ENCODE measurements at regions not wholly inside any gene's neighbourhood (a gene's known extent, or its start where the extent isn't known, plus 50 kb on each side); places are given as distances from the start of the nearest gene placed in this dataset.
A peak's percentile ranks its signal among the peaks of the same experiment; 100 is the strongest.

- no peak for DNase-seq
Observed at GRCh38 chr3:182703233-182703632, 90.1 kb upstream of the ATP11B start.

- no peak for DNase-seq
Observed at GRCh38 chr3:182704926-182705325, 88.4 kb upstream of the ATP11B start.

- DNase-seq = no peak
Observed at GRCh38 chr3:182708810-182709209, 84.5 kb upstream of the ATP11B start.

- no peak for DNase-seq
Observed at GRCh38 chr3:182709306-182709705, 84.0 kb upstream of the ATP11B start.

- DNase-seq = peak; percentile 47
Observed at GRCh38 chr3:182710557-182711157, 82.6 kb upstream of the ATP11B start.

GRCh38 chr3:182711261-182711683, 82.0 kb upstream of the ATP11B start:
- DNase-seq = no peak

GRCh38 chr3:182711853-182712252, 81.5 kb upstream of the ATP11B start:
- no peak for DNase-seq

GRCh38 chr3:182713111-182713510, 80.2 kb upstream of the ATP11B start:
- no peak for DNase-seq

GRCh38 chr3:182713743-182714517, 79.4 kb upstream of the ATP11B start:
- DNase-seq = peak; percentile 85

- DNase-seq = no peak
Observed at GRCh38 chr3:182715006-182715405, 78.3 kb upstream of the ATP11B start.

- DNase-seq = no peak
Observed at GRCh38 chr3:182716114-182716688, 77.1 kb upstream of the ATP11B start.

- no peak for DNase-seq
Observed at GRCh38 chr3:182717216-182717615, 76.1 kb upstream of the ATP11B start.

GRCh38 chr3:182722907-182723306, 70.4 kb upstream of the ATP11B start:
- no peak for DNase-seq

- DNase-seq = no peak
Observed at GRCh38 chr3:182723596-182723995, 69.7 kb upstream of the ATP11B start.

GRCh38 chr3:182725372-182726251, 67.7 kb upstream of the ATP11B start:
- no peak for DNase-seq

GRCh38 chr3:182726258-182727142, 66.8 kb upstream of the ATP11B start:
- DNase-seq = no peak

- no peak for DNase-seq
Observed at GRCh38 chr3:182728238-182728637, 65.1 kb upstream of the ATP11B start.

- no peak for DNase-seq
Observed at GRCh38 chr3:182729903-182730674, 63.2 kb upstream of the ATP11B start.

GRCh38 chr3:182730675-182731042, 62.6 kb upstream of the ATP11B start:
- DNase-seq = no peak

- DNase-seq = no peak
Observed at GRCh38 chr3:182731764-182732163, 61.5 kb upstream of the ATP11B start.

Data from dermis blood vessel endothelial cell (primary cell).